ENCODE measurements at regions not wholly inside any gene's neighbourhood (a gene's known extent, or its start where the extent isn't known, plus 50 kb on each side); places are given as distances from the start of the nearest gene placed in this dataset.
"Not testable (repeated sequence)": the region's sequence is repeated elsewhere in the genome, so short reads cannot be mapped to it uniquely, and the experiment has no call there.

GRCh38 chr2:13433954-13434353 is 717.2 kb downstream of the TRIB2 start:
- FAIRE-seq (no peak), DNase-seq (ENCODE audit: low read depth, low spot score) (no peak)
- Histone ChIP-seq H2AFZ (ENCODE audit: control insufficient read depth, low read length) (no peak overlapping the region), H3K4me1 (ENCODE audit: control insufficient read depth, extremely low read depth, insufficient read depth, low read length) (no peaks in the 10 kb centered on the region), H3K27me3 (ENCODE audit: control insufficient read depth, extremely low read depth, insufficient read depth, low read length) (no peaks in the 10 kb centered on the region), H3K9me1 (ENCODE audit: control insufficient read depth, extremely low read depth, insufficient read depth, low read length) (no peaks in the 10 kb centered on the region), H3K9ac (ENCODE audit: control insufficient read depth, extremely low read depth, insufficient read depth, low read length) (no peak overlapping the region), H3K79me2 (ENCODE audit: control insufficient read depth, insufficient read depth, low read length) (no peaks in the 10 kb centered on the region), H3K9me3 (ENCODE audit: control insufficient read depth, low read depth, low read length) (no peaks in the 10 kb centered on the region), H4K20me1 (ENCODE audit: control insufficient read depth, extremely low read depth, insufficient read depth, low read length) (no peaks in the 10 kb centered on the region), H3K4me3 (ENCODE audit: control insufficient read depth in 2 of 3, extremely low read depth in 1 of 3, insufficient read depth in 2 of 3, low read depth in 1 of 3, low read length in 3 of 3) (no peak overlapping the region), H3K4me2 (ENCODE audit: control insufficient read depth, extremely low read depth, insufficient read depth, low read depth, low read length) (no peak overlapping the region), H3K36me3 (ENCODE audit: control insufficient read depth in 2 of 2, extremely low read depth in 1 of 2, insufficient read depth in 2 of 2, low read length in 2 of 2) (no peaks in the 10 kb centered on the region), H3K27ac (ENCODE audit: control insufficient read depth, insufficient read depth, low read length) (no peak overlapping the region)
- dilution Hi-C loops (cut with MboI; ENCODE audit: extremely low pct_ligation_motif_present, low sequenced_read_pairs) = no loop called here
- TF ChIP-seq EZH2 (IDR thresholded peaks at IDR 0.05; ENCODE audit: low read length) (no peak), CTCF (optimal IDR thresholded peaks at IDR 0.05 in 1 of 3, IDR thresholded peaks at IDR 0.05 in 1 of 3, conservative IDR thresholded peaks at IDR 0.05 in 1 of 3; ENCODE audit: extremely low read depth in 1 of 3, insufficient read depth in 2 of 3, low read length in 3 of 3) (no peak)

DNA sequence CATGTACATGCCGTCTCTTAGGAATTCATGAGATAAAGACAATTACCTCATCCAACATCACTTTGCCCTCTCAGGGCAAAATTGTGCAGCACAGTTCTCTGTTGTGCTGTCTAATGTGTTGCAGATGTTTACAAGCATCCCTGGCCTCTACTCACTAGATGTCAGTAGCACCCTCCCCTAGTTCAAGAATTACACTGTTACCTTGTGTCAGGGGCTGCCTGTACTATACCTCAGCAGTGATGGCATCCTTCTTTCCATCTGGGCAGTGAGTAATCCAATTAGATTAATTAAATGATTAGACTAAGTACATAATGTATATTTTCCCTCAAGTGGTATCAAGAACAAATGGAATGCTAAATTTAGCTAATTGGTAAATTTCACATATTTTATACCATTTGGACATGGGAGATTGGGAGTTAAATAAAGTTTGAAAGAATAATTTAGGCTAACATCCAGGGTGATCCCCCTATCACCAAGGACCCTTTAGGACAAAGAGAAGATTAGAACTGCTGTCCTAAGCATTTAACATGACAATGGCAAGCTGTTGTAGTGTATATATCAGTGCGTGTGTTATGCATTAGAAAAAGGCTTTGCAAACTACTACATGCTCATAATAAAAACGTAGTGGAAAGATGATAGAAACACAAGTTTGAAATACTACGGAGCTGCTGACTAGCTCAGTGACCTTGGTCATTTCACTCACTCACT is 727.0 kb downstream of the TRIB2 start:
- H3K79me2 ChIP-seq (ENCODE audit: control insufficient read depth, insufficient read depth, low read length); H4K20me1 ChIP-seq (ENCODE audit: control insufficient read depth, extremely low read depth, insufficient read depth, low read length); H3K27me3 ChIP-seq (ENCODE audit: control insufficient read depth, extremely low read depth, insufficient read depth, low read length); H2AFZ ChIP-seq (ENCODE audit: control insufficient read depth, low read length); H3K9ac ChIP-seq (ENCODE audit: control insufficient read depth, extremely low read depth, insufficient read depth, low read length); H3K27ac ChIP-seq (ENCODE audit: control insufficient read depth, insufficient read depth, low read length); H3K4me1 ChIP-seq (ENCODE audit: control insufficient read depth, extremely low read depth, insufficient read depth, low read length); DNase-seq (ENCODE audit: low read depth, low spot score); H3K36me3 ChIP-seq (ENCODE audit: control insufficient read depth in 2 of 2, extremely low read depth in 1 of 2, insufficient read depth in 2 of 2, low read length in 2 of 2); H3K4me2 ChIP-seq (ENCODE audit: control insufficient read depth, extremely low read depth, insufficient read depth, low read depth, low read length); dilution Hi-C loops (cut with MboI; ENCODE audit: extremely low pct_ligation_motif_present, low sequenced_read_pairs); H3K4me3 ChIP-seq (ENCODE audit: control insufficient read depth in 2 of 3, extremely low read depth in 1 of 3, insufficient read depth in 2 of 3, low read depth in 1 of 3, low read length in 3 of 3); H3K9me3 ChIP-seq (ENCODE audit: control insufficient read depth, low read depth, low read length); H3K9me1 ChIP-seq (ENCODE audit: control insufficient read depth, extremely low read depth, insufficient read depth, low read length): not testable (repeated sequence)
- FAIRE-seq = peak; percentile 13
- peak in 1 of 3 experiments; percentile 22 for TF ChIP-seq CTCF (optimal IDR thresholded peaks at IDR 0.05 in 1 of 3, IDR thresholded peaks at IDR 0.05 in 1 of 3, conservative IDR thresholded peaks at IDR 0.05 in 1 of 3; ENCODE audit: extremely low read depth in 1 of 3, insufficient read depth in 2 of 3, low read length in 3 of 3)
